DLD1 (cell line): ENCODE measurements at regions not wholly inside any gene's neighbourhood (a gene's known extent, or its start where the extent isn't known, plus 50 kb on each side); places are given as distances from the start of the nearest gene placed in this dataset.

Experiments used
- in situ Hi-C: cut with HindIII; loops from 2 replicates; pipeline ENCODE4 v1.10.0; 2017; ENCODE audit warnings: low sequenced_read_pairs

DNA sequence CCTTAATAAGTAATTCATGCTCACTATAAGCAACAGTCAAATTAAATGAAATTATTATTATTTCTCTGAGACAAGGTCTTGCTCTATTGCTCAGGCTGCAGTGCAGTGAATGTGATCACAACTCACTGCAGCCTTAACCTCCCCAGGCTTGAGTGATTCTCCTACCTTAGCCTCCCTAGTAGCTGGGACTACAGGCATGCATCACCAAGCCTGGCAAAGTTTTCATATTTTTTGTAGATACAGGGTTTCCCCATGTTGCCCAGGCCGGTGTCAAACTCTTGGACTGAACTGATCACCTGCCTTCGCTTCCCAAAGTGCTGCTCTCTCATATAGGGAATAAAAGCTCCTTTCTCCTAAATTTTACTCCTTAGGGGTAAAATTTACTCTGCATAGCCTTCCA, 74.9 kb upstream of the GAREM1 start:
- in situ Hi-C loops: loop anchor here (10.0 kb wide), 1 partner anchor 381 kb away; no protein-coding TSS in a partner anchor

DNA sequence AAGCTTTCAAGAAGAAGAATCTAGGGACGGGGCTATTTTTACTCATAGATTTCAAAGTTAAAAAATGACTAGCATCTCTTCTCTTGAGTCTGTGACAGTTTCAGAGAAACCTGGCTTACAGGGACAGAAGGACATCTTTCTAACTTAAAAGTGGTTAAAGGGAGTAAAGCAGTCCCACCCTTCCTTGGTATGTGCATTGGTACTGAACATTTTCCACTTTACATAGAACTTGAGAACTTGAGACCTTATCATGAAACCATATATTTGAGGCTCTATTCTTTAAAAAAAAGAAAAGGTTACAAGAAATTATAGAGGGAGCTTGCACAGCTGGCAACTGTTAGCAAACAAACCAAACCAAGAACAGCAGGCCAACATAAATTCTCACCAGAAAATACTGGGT, 73.4 kb upstream of the GAREM1 start:
- in situ Hi-C loops: loop anchor here (10.0 kb wide), 1 partner anchor 379 kb away; no protein-coding TSS in a partner anchor

- in situ Hi-C loops: loop anchor here (10.0 kb wide), 1 partner anchor 378 kb away; no protein-coding TSS in a partner anchor
These were observed 71.6 kb upstream of the GAREM1 start for GRCh38 chr18:32542221-32542798.

- in situ Hi-C loops: loop anchor here (10.0 kb wide), 1 partner anchor 396 kb away; no protein-coding TSS in a partner anchor
These were observed 60.4 kb upstream of the GAREM1 start for GRCh38 chr18:32530947-32531651.

GRCh38 chr18:32529722-32530420, 59.2 kb upstream of the GAREM1 start:
- in situ Hi-C loops: loop anchor here (10.0 kb wide), 1 partner anchor 395 kb away; no protein-coding TSS in a partner anchor

- in situ Hi-C loops: no loop called here
These were observed 50.1 kb upstream of the GAREM1 start for GRCh38 chr18:32520771-32521170.
